ENCODE measurements at regions not wholly inside any gene's neighbourhood (a gene's known extent, or its start where the extent isn't known, plus 50 kb on each side); places are given as distances from the start of the nearest gene placed in this dataset.

DNA sequence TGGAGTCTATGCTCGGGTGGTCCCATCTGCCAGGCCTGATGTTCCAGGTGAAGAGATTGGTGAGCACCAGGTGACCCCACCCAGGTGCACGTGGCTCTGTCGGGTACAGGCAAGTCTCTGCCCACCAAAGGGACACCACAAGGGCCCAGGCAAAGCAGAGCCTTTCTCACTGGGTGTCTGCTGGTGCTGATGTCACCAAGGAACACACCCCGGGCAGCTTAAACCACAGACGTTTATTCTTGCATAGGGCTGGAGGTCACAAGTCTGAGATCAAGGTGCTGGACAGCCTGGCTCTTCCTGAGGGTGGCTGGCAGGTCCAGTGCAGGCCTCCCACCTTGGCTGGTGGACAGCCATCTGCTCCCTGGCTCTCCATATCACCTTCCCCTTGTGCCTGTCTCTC, 100.7 kb upstream of the CD93 start:
- TF ChIP-seq, protein P1, sequence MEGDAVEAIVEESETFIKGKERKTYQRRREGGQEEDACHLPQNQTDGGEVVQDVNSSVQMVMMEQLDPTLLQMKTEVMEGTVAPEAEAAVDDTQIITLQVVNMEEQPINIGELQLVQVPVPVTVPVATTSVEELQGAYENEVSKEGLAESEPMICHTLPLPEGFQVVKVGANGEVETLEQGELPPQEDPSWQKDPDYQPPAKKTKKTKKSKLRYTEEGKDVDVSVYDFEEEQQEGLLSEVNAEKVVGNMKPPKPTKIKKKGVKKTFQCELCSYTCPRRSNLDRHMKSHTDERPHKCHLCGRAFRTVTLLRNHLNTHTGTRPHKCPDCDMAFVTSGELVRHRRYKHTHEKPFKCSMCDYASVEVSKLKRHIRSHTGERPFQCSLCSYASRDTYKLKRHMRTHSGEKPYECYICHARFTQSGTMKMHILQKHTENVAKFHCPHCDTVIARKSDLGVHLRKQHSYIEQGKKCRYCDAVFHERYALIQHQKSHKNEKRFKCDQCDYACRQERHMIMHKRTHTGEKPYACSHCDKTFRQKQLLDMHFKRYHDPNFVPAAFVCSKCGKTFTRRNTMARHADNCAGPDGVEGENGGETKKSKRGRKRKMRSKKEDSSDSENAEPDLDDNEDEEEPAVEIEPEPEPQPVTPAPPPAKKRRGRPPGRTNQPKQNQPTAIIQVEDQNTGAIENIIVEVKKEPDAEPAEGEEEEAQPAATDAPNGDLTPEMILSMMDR (IDR thresholded peaks at IDR 0.05; ENCODE audit: partially characterized antibody, unreplicated experiment), result no peak
- Mint-ChIP-seq H3K36me3 (ENCODE audit: unreplicated experiment) (no peaks in the 10 kb centered on the region), H3K4me1 (ENCODE audit: low read depth, unreplicated experiment) (no peaks in the 10 kb centered on the region)

DNA sequence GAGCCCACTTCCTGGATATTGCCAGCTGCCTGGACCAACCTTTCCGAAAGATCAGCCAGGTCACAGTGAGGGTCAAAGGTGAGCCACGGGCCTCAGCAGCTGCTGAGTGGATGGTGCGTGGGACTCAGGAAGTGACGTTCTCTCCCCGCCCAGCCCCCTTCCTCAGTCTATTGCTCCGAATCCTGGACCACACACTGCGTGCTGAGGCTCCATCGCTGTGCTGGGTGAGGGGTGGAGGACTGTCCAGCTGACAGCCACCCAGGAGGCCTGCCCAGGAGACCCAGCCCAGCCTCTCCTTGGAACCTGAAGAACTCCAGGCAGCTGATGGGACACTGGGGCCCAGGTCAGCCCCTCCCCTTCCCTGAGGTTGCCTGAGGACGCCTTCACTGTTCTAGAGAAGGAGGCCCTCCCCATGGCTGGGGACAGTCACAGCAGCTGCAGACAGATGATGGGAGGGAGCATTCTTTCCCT, 94.4 kb upstream of the CD93 start:
- Mint-ChIP-seq H3K27ac (ENCODE audit: unreplicated experiment) (no peak overlapping the region), H3K4me3 (ENCODE audit: unreplicated experiment) (no peak overlapping the region), H3K9me3 (ENCODE audit: unreplicated experiment) (peaks cover 1% of the 10 kb centered on the region), H3K36me3 (ENCODE audit: unreplicated experiment) (no peaks in the 10 kb centered on the region), H3K27me3 (ENCODE audit: unreplicated experiment) (peaks cover 4% of the 10 kb centered on the region), H3K4me1 (ENCODE audit: low read depth, unreplicated experiment) (no peaks in the 10 kb centered on the region)
- DNase-seq, result no peak
- TF ChIP-seq, protein P1 (IDR thresholded peaks at IDR 0.05; ENCODE audit: partially characterized antibody, unreplicated experiment), result no peak

More for the DNA sequence above, 100.7 kb upstream of the CD93 start:
- Mint-ChIP-seq H3K9me3 (ENCODE audit: unreplicated experiment) (peaks cover 2% of the 10 kb centered on the region), H3K27ac (ENCODE audit: unreplicated experiment) (no peak overlapping the region), H3K27me3 (ENCODE audit: unreplicated experiment) (peaks cover 3% of the 10 kb centered on the region), H3K4me3 (ENCODE audit: unreplicated experiment) (no peak overlapping the region)
- DNase-seq, result no peak

DNA sequence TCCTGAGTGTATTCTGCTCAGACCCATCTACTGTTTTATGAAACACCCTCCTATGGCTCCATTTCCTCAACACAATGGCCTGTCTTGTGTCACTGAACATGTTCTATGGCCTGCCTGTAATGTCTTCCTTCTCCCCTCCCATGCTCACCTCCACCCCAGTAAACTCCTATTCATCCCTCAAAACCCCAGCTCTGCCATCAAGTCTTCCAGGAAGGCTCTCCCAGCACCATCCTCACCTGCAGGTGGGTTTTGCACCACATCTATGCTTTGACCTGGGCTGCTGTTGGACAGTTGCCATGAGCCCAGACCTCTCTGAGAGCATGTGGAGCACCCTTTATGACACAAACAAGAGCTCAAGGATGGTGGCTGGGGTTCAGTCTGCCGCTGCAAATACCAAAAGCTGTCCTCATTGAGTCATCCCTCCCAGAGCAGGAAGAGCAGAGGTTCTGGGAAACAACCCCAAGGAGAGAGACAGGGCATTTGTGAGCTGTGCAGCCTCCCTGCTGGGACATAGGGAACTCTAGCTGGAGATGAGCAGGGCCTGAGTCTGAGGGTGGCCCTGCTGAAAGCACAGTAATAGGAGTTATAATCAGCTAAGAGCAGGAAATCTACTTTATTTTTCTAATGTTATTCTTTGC, 93.8 kb upstream of the CD93 start:
- TF ChIP-seq, protein P1 (IDR thresholded peaks at IDR 0.05; ENCODE audit: partially characterized antibody, unreplicated experiment), result no peak
- H3K4me3 Mint-ChIP-seq (ENCODE audit: unreplicated experiment), result no peak overlapping the region

DNA sequence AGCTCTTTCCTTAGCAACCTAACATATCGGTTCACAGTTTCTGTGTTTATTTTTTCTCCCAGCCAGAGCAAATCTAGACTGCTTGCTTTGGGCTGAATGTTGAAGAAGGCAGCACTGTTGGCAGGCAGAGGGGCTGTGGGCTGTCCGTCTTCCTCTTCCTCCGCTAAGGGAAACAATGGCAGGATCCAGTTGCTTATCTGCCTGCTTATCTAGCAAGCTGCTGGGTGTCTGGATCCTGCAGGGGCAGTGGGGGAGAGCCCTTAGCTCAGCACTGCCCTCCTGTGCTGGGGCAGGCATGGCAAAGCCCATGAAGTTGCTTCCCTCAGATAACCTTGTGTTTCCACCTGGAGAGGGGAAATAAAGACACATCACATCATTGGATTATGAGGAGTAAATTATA, 92.7 kb upstream of the CD93 start:
- H3K36me3 Mint-ChIP-seq (ENCODE audit: unreplicated experiment), result no peaks in the 10 kb centered on the region
- peaks cover 2% of the 10 kb centered on the region for H3K27me3 Mint-ChIP-seq (ENCODE audit: unreplicated experiment)
- H3K27ac Mint-ChIP-seq (ENCODE audit: unreplicated experiment), result no peak overlapping the region
- peaks cover 1% of the 10 kb centered on the region for H3K9me3 Mint-ChIP-seq (ENCODE audit: unreplicated experiment)
- H3K4me1 Mint-ChIP-seq (ENCODE audit: low read depth, unreplicated experiment), result no peaks in the 10 kb centered on the region
- DNase-seq, result no peak
- no peak overlapping the region for H3K4me3 Mint-ChIP-seq (ENCODE audit: unreplicated experiment)
- TF ChIP-seq, protein P1 (IDR thresholded peaks at IDR 0.05; ENCODE audit: partially characterized antibody, unreplicated experiment), result no peak

More for the DNA sequence above, 93.8 kb upstream of the CD93 start:
- no peak for DNase-seq
- Mint-ChIP-seq H3K9me3 (ENCODE audit: unreplicated experiment) (peaks cover 1% of the 10 kb centered on the region), H3K27me3 (ENCODE audit: unreplicated experiment) (peaks cover 4% of the 10 kb centered on the region), H3K27ac (ENCODE audit: unreplicated experiment) (no peak overlapping the region), H3K4me1 (ENCODE audit: low read depth, unreplicated experiment) (no peaks in the 10 kb centered on the region), H3K36me3 (ENCODE audit: unreplicated experiment) (no peaks in the 10 kb centered on the region)

DNA sequence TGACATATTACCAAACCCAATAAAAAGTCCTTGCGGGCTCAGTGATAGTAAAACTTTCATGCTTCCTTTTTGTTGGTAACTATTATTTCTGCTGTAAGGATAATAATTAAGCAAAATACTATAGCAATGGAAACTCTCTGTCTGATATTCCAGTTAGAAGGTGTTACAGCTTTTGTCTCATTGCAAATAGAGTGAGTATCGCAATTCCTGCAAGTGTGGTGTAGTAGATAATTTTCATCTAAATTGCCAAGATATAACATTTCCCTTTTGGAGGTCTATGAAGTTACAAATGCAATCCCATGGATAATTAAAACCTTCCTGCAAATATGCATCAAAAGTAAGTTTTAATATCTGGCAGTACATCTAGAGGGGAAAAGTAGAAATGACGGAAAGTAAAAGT, 88.7 kb upstream of the CD93 start:
- no peak overlapping the region for H3K4me3 Mint-ChIP-seq (ENCODE audit: unreplicated experiment)
- H3K27me3 Mint-ChIP-seq (ENCODE audit: unreplicated experiment), result no peaks in the 10 kb centered on the region
- no peak overlapping the region for H3K27ac Mint-ChIP-seq (ENCODE audit: unreplicated experiment)
- TF ChIP-seq, protein P1 (IDR thresholded peaks at IDR 0.05; ENCODE audit: partially characterized antibody, unreplicated experiment), result no peak
- DNase-seq, result no peak
- no peaks in the 10 kb centered on the region for H3K4me1 Mint-ChIP-seq (ENCODE audit: low read depth, unreplicated experiment)
- H3K9me3 Mint-ChIP-seq (ENCODE audit: unreplicated experiment), result peaks cover 1% of the 10 kb centered on the region
- no peaks in the 10 kb centered on the region for H3K36me3 Mint-ChIP-seq (ENCODE audit: unreplicated experiment)

Measured in glutamatergic neuron (in vitro differentiated cells).